IMR-90 (cell line): ENCODE measurements at regions not wholly inside any gene's neighbourhood (a gene's known extent, or its start where the extent isn't known, plus 50 kb on each side); places are given as distances from the start of the nearest gene placed in this dataset.
A peak's percentile ranks its signal among the peaks of the same experiment; 100 is the strongest.

Source experiments
- ATAC-seq: fragments of 200-7000 bp; cut with Tn5 transposase; 2 replicates; pipeline ENCODE4 v1.9.1; 2020; ENCODE audit warnings: low read depth, mild to moderate bottlenecking, moderate library complexity
- BruUV-seq: library from RNA; stranded (reverse); fragments of 400-500 nt; replicated peaks from 2 replicates; lab custom pipeline; 2021; lab: Mats Ljungman, UMichigan
- CTCF ChIA-PET: fragments of 300-600 bp; formaldehyde crosslinking; extraction: SDS; loops from one replicate; lab custom pipeline; 2021; ENCODE audit warnings: antibody characterized with exemption; lab: Yijun Ruan, JAX
- POLR2A ChIA-PET: fragments of 300-600 bp; sonication (Branson Sonifier 250); formaldehyde crosslinking; loops from one replicate; lab custom pipeline; 2022; ENCODE audit warnings: antibody characterized with exemption; ENCODE audit not compliant: unreplicated experiment; lab: Charles Lee
- DNase-seq: peaks from one replicate; pipeline ENCODE4 v3.0.0; 2013
- H2AFZ ChIP-seq: replicated peaks from 2 replicates; pipeline ENCODE3; 2013; ENCODE audit warnings: low read length, mild to moderate bottlenecking; ENCODE audit not compliant: poor library complexity
- H2AK5ac ChIP-seq: 2 replicates; pipeline ENCODE4 v1.6.1; 2013; ENCODE audit warnings: low read depth, low read length, inconsistent platforms
- H2AK9ac ChIP-seq: replicated peaks from 2 replicates; pipeline ENCODE3; 2013; ENCODE audit warnings: mild to moderate bottlenecking, low read depth, low read length, moderate library complexity; ENCODE audit not compliant: poor library complexity
- H2BK120ac ChIP-seq: 2 replicates; pipeline ENCODE4 v1.6.1; 2013; ENCODE audit warnings: low read depth, low read length, inconsistent platforms
- H2BK15ac ChIP-seq: 3 replicates; pipeline ENCODE4 v1.6.1; 2013; ENCODE audit warnings: low read depth, low read length, inconsistent platforms
- H2BK20ac ChIP-seq: 2 replicates; pipeline ENCODE4 v1.6.1; 2013; ENCODE audit warnings: low read depth, mild to moderate bottlenecking, inconsistent platforms, low read length, moderate library complexity
- H2BK5ac ChIP-seq: 2 replicates; pipeline ENCODE4 v1.6.1; 2013; ENCODE audit warnings: mild to moderate bottlenecking, low read depth, low read length, inconsistent platforms; ENCODE audit not compliant: poor library complexity, severe bottlenecking
- H3K14ac ChIP-seq: replicated peaks from 2 replicates; pipeline ENCODE4 v1.6.1; 2013; ENCODE audit warnings: low read depth, low read length, inconsistent platforms
- H3K18ac ChIP-seq: 2 replicates; pipeline ENCODE4 v1.6.1; 2013; ENCODE audit warnings: low read depth, low read length, control low read depth
- H3K23ac ChIP-seq: 2 replicates; pipeline ENCODE4 v1.6.1; 2013; ENCODE audit warnings: low read depth, low read length, inconsistent platforms
- H3K27ac ChIP-seq: 2 replicates; pipeline ENCODE4 v1.5.1; 2013; ENCODE audit warnings: mild to moderate bottlenecking, control low read depth, low read length; ENCODE audit not compliant: insufficient read depth
- H3K27me3 ChIP-seq: 2 replicates; pipeline ENCODE4 v1.6.1; 2013; ENCODE audit warnings: low read length; ENCODE audit not compliant: control insufficient read depth, insufficient read depth
- H3K36me3 ChIP-seq: 2 replicates; pipeline ENCODE4 v1.6.1; 2013; ENCODE audit warnings: low read length, mixed read lengths; ENCODE audit not compliant: control insufficient read depth, insufficient read depth
- H3K4ac ChIP-seq: 2 replicates; pipeline ENCODE4 v1.6.1; 2013; ENCODE audit warnings: low read depth, low read length, inconsistent platforms
- H3K4me1 ChIP-seq: 2 replicates; pipeline ENCODE4 v1.6.1; 2013; ENCODE audit warnings: low read length, mixed read lengths; ENCODE audit not compliant: control insufficient read depth, insufficient read depth
- H3K4me2 ChIP-seq: 2 replicates; pipeline ENCODE4 v1.6.1; 2013; ENCODE audit warnings: low read depth, mild to moderate bottlenecking, control low read depth, low read length, moderate library complexity
- H3K4me3 ChIP-seq: 2 replicates; pipeline ENCODE4 v1.5.1; 2013; ENCODE audit warnings: low read depth, mild to moderate bottlenecking, control low read depth, low read length, moderate library complexity; ENCODE audit not compliant: insufficient read depth
- H3K56ac ChIP-seq: 2 replicates; pipeline ENCODE4 v1.6.1; 2013; ENCODE audit warnings: low read length, inconsistent platforms; ENCODE audit not compliant: insufficient read depth; ENCODE audit errors: extremely low read depth
- H3K79me1 ChIP-seq, 2 experiments: 2 replicates each; pipeline ENCODE4 v1.6.1; 2013; ENCODE audit warnings: low read length in 2 of 2, inconsistent platforms in 1 of 2, low read depth in 1 of 2
- H3K9ac ChIP-seq: 2 replicates; pipeline ENCODE4 v1.6.1; 2013; ENCODE audit warnings: low read depth, low read length, control low read depth
- H3K9me1 ChIP-seq: 2 replicates; pipeline ENCODE4 v1.6.1; 2013; ENCODE audit warnings: low read length, inconsistent platforms; ENCODE audit not compliant: insufficient read depth
- H3K9me3 ChIP-seq: 2 replicates; pipeline ENCODE4 v1.6.1; 2013; ENCODE audit warnings: low read length; ENCODE audit not compliant: control insufficient read depth, insufficient read depth
- H4K20me1 ChIP-seq: 2 replicates; pipeline ENCODE4 v1.6.1; 2013; ENCODE audit warnings: low read length, inconsistent platforms; ENCODE audit not compliant: insufficient read depth
- H4K5ac ChIP-seq: 2 replicates; pipeline ENCODE4 v1.6.1; 2013; ENCODE audit warnings: mild to moderate bottlenecking, low read depth, low read length, control low read depth
- H4K8ac ChIP-seq, 2 experiments: 2 replicates each; pipeline ENCODE4 v1.6.1; 2013; ENCODE audit warnings: low read depth in 2 of 2, low read length in 2 of 2, control low read depth in 1 of 2, inconsistent platforms in 1 of 2
- H4K91ac ChIP-seq: 2 replicates; pipeline ENCODE4 v1.6.1; 2013; ENCODE audit warnings: low read depth, low read length, inconsistent platforms; ENCODE audit not compliant: insufficient read depth
- BHLHE40 ChIP-seq: fragments of 150-350 bp; IDR thresholded peaks from 2 replicates; pipeline ENCODE4 v1.6.1; 2016; ENCODE audit warnings: mild to moderate bottlenecking, low read depth, low read length
- FOS ChIP-seq: fragments of 150-350 bp; IDR thresholded peaks from 2 replicates; pipeline ENCODE4 v1.6.1; 2016; ENCODE audit warnings: low read depth, low read length
- MAFK ChIP-seq: IDR thresholded peaks from 2 replicates; pipeline ENCODE4 v1.6.1; 2012; ENCODE audit warnings: low read depth, low read length, improper control_type of control experiment
- POLR2A ChIP-seq: IDR thresholded peaks from 2 replicates; pipeline ENCODE4 v1.6.1; 2012; ENCODE audit warnings: mild to moderate bottlenecking, low read depth, low read length
- RAD21 ChIP-seq: IDR thresholded peaks from 2 replicates; pipeline ENCODE4 v1.6.1; 2012; ENCODE audit warnings: low read length, improper control_type of control experiment
- RFX5 ChIP-seq: IDR thresholded peaks from 2 replicates; pipeline ENCODE4 v1.8.0; 2012; ENCODE audit warnings: low read depth, mild to moderate bottlenecking, low read length, moderate library complexity
- WGBS, 2 experiments: methylation state at CpG; one replicate each; pipeline versions ENCODE4 v1.1.5 to v1.1.7; 2013; ENCODE audit warnings: missing lambda C conversion rate in 2 of 2; ENCODE audit not compliant: insufficient read length in 1 of 2; ENCODE audit errors: extremely low coverage in 2 of 2; 5-methylcytosine and 5-hydroxymethylcytosine counted together
- dilution Hi-C: fragments of 300-500 bp; cut with HindIII; formaldehyde crosslinking; loops from one replicate; pipeline ENCODE4 v1.14.3; 2018; ENCODE audit warnings: low sequenced_read_pairs; ENCODE audit not compliant: unreplicated experiment
- in situ Hi-C: fragments of 300-500 bp; cut with MboI; formaldehyde crosslinking; loops from 3 replicates; pipeline ENCODE4 v1.14.3; 2019; ENCODE audit warnings: low sequenced_read_pairs, inconsistent platforms, mixed read lengths
- intact Hi-C: fragments of 100-400 bp; cut with micrococcal nuclease; formaldehyde crosslinking; loops from 2 replicates; pipeline ENCODE4 v1.10.0; 2022
- TF ChIP-seq, protein P1 (sequence below): fragments of 150-350 bp; IDR thresholded peaks from 2 replicates; pipeline ENCODE4 v1.6.1; 2016; ENCODE audit warnings: low read depth, mild to moderate bottlenecking, low read length, moderate library complexity, borderline replicate concordance
- TF ChIP-seq, protein P2 (sequence below): fragments of 150-350 bp; IDR thresholded peaks from 2 replicates; pipeline ENCODE4 v1.6.1; 2017; ENCODE audit warnings: mild to moderate bottlenecking, antibody characterized with exemption, low read length, low read depth

DNA sequence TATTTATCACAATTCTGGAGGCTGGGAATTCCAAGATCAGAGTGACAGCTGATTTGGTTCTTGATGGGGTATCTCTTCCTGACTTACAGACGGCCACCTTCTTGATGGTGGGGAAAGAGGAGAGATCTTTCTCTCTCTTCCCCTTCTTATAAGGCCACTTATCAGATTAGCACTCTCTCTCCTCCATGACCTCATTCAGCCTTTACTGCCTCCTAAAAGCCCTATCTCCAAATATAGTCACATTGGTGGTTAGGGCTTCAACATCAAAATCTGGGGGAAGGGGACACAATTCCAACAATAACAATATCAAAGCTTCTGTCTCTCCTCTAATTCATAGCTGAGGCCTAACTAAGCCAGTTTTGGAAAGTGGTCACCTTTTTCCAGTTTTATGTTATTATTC is 91.7 kb upstream of the MBNL1 start:
- peak overlapping the region; percentile 97; the same call in 1 of the 2 replicates for H4K5ac ChIP-seq
- peak overlapping the region; percentile 84 for H2BK120ac ChIP-seq
- H2BK15ac ChIP-seq = peak overlapping the region; percentile 77; the same call in 2 of the 3 replicates
- no peaks in the 10 kb centered on the region for H3K36me3 ChIP-seq
- H3K79me1 ChIP-seq = peaks cover 0 to 6% of the 10 kb centered on the region in 2 experiments; a peak in 1 of 4 replicates
- peak overlapping the region; percentile 97; the same call in 1 of the 2 replicates for H3K18ac ChIP-seq
- no peak overlapping the region for H3K56ac ChIP-seq
- DNase-seq (no peak), ATAC-seq (no peak)
- 0 out of 2 replicates have a peak, but pooled peaks cover 3% of the 10 kb centered on the region for H3K9me1 ChIP-seq
- H4K91ac ChIP-seq = peak overlapping the region; percentile 70
- WGBS, 2 experiments = no CpG with 5 or more reads among the region's 1 CpG
- H3K4me3 ChIP-seq = no peak overlapping the region
- CTCF ChIA-PET = no interaction called here
- peak overlapping the region; percentile 72 for H2AK5ac ChIP-seq
- H3K4me1 ChIP-seq = peaks cover 13% of the 10 kb centered on the region; the same call in 1 of the 2 replicates
- no peaks in the 10 kb centered on the region for H3K27me3 ChIP-seq
- peak overlapping the region; percentile 60; the same call in 1 of the 2 replicates for H3K23ac ChIP-seq
- H4K8ac ChIP-seq = peak overlapping the region; percentile 21 to 53; a peak in 3 of 4 replicates
- no peaks in the 10 kb centered on the region for H3K9me3 ChIP-seq
- dilution Hi-C loops = no loop called here
- no TSS peak for BruUV-seq
- H3K9ac ChIP-seq = no peak overlapping the region
- no peak for TF ChIP-seq RFX5
- no peak for TF ChIP-seq FOS
- TF ChIP-seq POLR2A = no peak
- TF ChIP-seq RAD21 = no peak
- no peak for TF ChIP-seq MAFK
- TF ChIP-seq, protein P1, sequence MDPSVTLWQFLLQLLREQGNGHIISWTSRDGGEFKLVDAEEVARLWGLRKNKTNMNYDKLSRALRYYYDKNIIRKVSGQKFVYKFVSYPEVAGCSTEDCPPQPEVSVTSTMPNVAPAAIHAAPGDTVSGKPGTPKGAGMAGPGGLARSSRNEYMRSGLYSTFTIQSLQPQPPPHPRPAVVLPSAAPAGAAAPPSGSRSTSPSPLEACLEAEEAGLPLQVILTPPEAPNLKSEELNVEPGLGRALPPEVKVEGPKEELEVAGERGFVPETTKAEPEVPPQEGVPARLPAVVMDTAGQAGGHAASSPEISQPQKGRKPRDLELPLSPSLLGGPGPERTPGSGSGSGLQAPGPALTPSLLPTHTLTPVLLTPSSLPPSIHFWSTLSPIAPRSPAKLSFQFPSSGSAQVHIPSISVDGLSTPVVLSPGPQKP = no peak
- TF ChIP-seq, protein P2, sequence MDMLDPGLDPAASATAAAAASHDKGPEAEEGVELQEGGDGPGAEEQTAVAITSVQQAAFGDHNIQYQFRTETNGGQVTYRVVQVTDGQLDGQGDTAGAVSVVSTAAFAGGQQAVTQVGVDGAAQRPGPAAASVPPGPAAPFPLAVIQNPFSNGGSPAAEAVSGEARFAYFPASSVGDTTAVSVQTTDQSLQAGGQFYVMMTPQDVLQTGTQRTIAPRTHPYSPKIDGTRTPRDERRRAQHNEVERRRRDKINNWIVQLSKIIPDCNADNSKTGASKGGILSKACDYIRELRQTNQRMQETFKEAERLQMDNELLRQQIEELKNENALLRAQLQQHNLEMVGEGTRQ = no peak
- no peak for TF ChIP-seq BHLHE40
- H3K14ac ChIP-seq = peak overlapping the region; percentile 65
- H3K27ac ChIP-seq = no peak overlapping the region
- H3K4ac ChIP-seq = 0 out of 2 replicates have a peak overlapping the region, but pooled peaks have one; percentile 59
- H2BK5ac ChIP-seq = peak overlapping the region; percentile 82
- POLR2A ChIA-PET = interaction anchor here (0.5 to 0.6 kb wide), 2 partner anchors 88 to 150 kb away, joined by 3 read pairs; no protein-coding TSS in a partner anchor
- no peak overlapping the region for H2AFZ ChIP-seq
- H2BK20ac ChIP-seq = peak overlapping the region; percentile 87
- intact Hi-C loops = loop anchor here (5.0 kb wide), 1 partner anchor 90 kb away; the partner anchor contains the start of gene MBNL1
- no peaks in the 10 kb centered on the region for H4K20me1 ChIP-seq
- H3K4me2 ChIP-seq = no peak overlapping the region
- in situ Hi-C loops = no loop called here
- no peak overlapping the region for H2AK9ac ChIP-seq
